ENCODE measurements at regions not wholly inside any gene's neighbourhood (a gene's known extent, or its start where the extent isn't known, plus 50 kb on each side); places are given as distances from the start of the nearest gene placed in this dataset.

DNA sequence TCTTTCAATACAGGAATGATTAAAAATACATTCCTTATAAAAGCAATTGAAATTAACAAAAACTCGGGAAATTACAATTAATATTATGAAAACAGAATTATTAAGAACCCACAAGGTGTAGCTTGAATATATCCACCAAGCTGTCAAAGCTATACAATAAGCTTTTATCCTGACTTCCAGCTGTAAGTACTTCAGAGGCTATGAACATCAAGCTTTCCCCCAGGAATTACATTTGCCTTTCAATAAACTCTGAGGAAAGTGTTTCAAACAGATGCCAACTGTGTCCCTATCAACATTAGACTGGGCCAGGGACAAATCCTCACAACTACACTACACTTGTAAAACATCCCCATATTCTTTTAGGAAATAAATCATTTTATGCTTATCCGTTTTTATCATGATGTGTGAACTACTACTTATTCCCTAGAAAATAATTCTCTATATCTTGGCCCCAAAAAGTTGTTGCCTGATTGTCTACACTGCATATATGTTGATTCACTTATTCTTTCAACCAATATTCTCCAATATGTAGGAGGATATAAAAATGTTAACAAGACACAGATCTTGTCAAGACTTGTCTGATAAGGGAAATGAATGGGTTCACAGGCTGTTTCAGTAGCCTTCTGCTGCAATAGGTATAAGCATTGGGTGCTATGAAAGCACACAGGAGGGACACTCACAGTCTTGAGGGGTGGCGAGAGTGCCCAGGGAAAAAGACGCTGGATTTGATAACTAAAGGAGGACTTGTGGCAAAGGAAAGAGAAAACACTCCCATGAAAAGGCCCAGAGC lies 494.1 kb downstream of the CENPC start:
- no peak for TF ChIP-seq EZH2 (IDR thresholded peaks at IDR 0.05; ENCODE audit: low read length, missing control alignments)
- TF ChIP-seq, protein P1, sequence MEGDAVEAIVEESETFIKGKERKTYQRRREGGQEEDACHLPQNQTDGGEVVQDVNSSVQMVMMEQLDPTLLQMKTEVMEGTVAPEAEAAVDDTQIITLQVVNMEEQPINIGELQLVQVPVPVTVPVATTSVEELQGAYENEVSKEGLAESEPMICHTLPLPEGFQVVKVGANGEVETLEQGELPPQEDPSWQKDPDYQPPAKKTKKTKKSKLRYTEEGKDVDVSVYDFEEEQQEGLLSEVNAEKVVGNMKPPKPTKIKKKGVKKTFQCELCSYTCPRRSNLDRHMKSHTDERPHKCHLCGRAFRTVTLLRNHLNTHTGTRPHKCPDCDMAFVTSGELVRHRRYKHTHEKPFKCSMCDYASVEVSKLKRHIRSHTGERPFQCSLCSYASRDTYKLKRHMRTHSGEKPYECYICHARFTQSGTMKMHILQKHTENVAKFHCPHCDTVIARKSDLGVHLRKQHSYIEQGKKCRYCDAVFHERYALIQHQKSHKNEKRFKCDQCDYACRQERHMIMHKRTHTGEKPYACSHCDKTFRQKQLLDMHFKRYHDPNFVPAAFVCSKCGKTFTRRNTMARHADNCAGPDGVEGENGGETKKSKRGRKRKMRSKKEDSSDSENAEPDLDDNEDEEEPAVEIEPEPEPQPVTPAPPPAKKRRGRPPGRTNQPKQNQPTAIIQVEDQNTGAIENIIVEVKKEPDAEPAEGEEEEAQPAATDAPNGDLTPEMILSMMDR (conservative IDR thresholded peaks at IDR 0.05 in 1 of 2, IDR thresholded peaks at IDR 0.05 in 1 of 2; ENCODE audit: low read depth in 1 of 2, low read length in 2 of 2) = no peak
